Stimulated activated CD4-positive, alpha-beta T cell treated with anti-CD3 and anti-CD28 coated beads, Interleukin-15, amount 100 ng/mL, for 48 hours (primary cell): ENCODE measurements at regions not wholly inside any gene's neighbourhood (a gene's known extent, or its start where the extent isn't known, plus 50 kb on each side); places are given as distances from the start of the nearest gene placed in this dataset.

Experiments used
- DNase-seq, 2 donors: peaks; one replicate each; pipeline ENCODE4 v3.0.0-alpha.2; 2020; ENCODE audit warnings: low read depth in 2 of 2

- DNase-seq = no peak
Observed at GRCh38 chr3:24937228-24937627, 442.6 kb upstream of the THRB start.

- no peak for DNase-seq
Observed at GRCh38 chr3:24937780-24938179, 443.1 kb upstream of the THRB start.

- DNase-seq = no peak
Observed at GRCh38 chr3:24943961-24944360, 449.3 kb upstream of the THRB start.

GRCh38 chr3:24944805-24945520, 450.3 kb upstream of the THRB start:
- no peak for DNase-seq

- no peak for DNase-seq
Observed at GRCh38 chr3:24945563-24945962, 450.9 kb upstream of the THRB start.

GRCh38 chr3:24947103-24947502, 452.5 kb upstream of the THRB start:
- no peak for DNase-seq

GRCh38 chr3:24951180-24951579, 456.5 kb upstream of the THRB start:
- no peak for DNase-seq

- no peak for DNase-seq
Observed at GRCh38 chr3:24952388-24952787, 457.7 kb upstream of the THRB start.

GRCh38 chr3:24953060-24953771, 458.6 kb upstream of the THRB start:
- no peak for DNase-seq

- no peak for DNase-seq
Observed at GRCh38 chr3:24956613-24957012, 462.0 kb upstream of the THRB start.

GRCh38 chr3:24958271-24958670, 463.6 kb upstream of the THRB start:
- no peak for DNase-seq

- no peak for DNase-seq
Observed at GRCh38 chr3:24958910-24959447, 464.3 kb upstream of the THRB start.

- DNase-seq = no peak
Observed at GRCh38 chr3:24963762-24964625, 464.1 kb upstream of the RARB start.

- DNase-seq = no peak
Observed at GRCh38 chr3:24965706-24966385, 462.2 kb upstream of the RARB start.

- no peak for DNase-seq
Observed at GRCh38 chr3:24968036-24968435, 460.0 kb upstream of the RARB start.

- DNase-seq = no peak
Observed at GRCh38 chr3:24972491-24972890, 455.6 kb upstream of the RARB start.

- no peak for DNase-seq
Observed at GRCh38 chr3:24981309-24981708, 446.8 kb upstream of the RARB start.

GRCh38 chr3:24981924-24982323, 446.1 kb upstream of the RARB start:
- no peak for DNase-seq

- no peak for DNase-seq
Observed at GRCh38 chr3:24985668-24986067, 442.4 kb upstream of the RARB start.

- no peak for DNase-seq
Observed at GRCh38 chr3:24986612-24987011, 441.5 kb upstream of the RARB start.

- DNase-seq = no peak
Observed at GRCh38 chr3:24999357-24999756, 428.7 kb upstream of the RARB start.
